ENCODE measurements at regions not wholly inside any gene's neighbourhood (a gene's known extent, or its start where the extent isn't known, plus 50 kb on each side); places are given as distances from the start of the nearest gene placed in this dataset.

- no peak for DNase-seq
Observed at GRCh38 chr14:96617635-96618034, 115.5 kb downstream of the PAPOLA start.

DNA sequence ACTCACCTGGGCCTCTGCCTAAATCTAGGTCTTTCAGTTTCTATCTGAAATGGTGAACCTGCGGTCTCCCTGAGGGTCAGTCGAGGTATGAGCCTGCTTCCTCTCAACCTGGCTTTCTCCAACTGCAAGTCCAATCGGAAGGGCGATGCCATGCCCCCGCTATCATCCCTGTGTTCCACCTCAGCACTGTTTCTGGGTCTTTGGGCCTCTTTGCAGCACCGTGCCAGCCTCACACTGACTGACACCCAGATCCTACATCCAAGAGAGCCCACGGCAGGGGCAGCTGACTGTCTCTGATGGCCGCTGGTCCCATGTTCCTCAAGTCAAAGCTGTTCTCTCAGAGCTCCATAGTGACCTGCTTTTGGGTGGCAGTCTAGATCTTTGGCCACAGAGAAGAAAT is 120.7 kb downstream of the PAPOLA start:
- no peak for DNase-seq

DNA sequence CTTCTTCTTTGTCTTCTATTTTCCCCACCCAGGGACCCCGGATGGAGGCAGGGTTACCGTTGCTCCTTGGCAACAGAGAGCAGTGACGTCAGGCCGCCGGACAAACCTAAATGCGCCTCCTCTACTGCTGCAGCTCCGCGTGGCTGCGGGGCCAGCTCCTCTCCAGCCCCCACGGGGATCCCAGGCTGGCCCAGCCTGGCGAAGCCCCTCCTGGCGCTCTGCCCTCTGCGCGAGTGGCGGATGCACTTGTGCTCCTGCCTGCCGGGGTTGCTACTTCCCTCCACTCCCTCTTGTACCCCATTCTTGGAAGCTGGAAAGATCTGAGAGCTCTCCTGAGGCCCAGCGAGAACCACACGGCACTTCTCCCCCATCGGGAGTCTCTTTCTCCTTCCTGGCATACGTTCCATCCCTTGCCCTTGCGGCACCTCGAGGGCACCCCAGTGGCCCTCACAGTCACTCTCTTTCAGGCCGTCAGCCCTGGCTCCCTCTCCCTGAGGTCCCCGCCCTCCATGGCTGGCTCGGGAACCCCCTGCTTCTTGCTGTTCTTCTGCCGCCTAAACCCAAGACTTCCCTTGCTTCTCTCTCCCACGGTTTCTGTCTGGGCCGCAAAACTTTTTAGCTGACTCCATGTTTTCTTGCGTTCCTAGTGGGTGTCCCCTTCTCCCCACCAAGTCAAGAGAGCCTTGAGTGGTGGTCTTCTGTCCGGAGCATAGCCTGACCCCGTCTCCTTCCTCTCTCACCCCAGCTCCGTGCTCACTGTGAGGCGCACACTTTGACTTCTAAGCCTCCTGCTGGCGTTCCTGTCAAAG is 121.7 kb downstream of the PAPOLA start:
- DNase-seq, result no peak

DNA sequence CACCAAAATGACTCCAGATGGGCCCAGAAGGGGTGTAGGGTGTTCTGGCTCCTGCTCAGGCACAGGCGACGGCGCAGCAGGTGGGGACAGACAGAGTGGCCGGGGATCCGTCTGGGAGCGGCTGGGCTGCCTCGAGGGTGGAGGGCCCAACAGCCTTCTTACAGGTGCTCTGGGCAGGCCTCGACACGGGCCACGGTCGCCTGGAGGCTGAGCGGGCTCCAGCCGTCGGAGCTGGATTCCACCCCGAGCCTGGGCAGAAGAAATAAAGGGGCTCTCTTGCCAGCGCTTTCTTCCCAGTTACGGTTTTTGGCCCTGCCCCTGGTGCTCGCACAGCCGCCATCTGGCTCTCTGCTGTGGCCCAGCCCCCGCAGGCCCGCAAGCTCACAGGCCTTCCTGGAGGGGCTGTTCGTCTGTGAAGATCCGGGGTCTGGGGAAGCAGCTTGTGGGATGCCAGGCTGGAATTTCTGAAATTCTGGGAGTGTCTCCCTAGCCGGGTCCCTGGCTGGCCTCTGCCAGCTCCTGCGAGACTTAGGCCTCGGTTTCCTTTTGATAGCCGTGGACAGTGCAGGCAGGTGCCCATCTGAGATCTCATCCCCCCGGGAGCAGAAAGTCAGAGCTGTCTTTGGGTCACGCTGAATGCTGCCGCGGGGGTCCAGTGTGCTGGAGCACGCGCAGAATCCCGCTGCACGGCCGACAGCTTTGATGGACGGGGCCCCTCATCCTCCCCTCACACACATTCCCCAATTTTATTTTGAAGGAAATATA is 122.7 kb downstream of the PAPOLA start:
- no peak for DNase-seq

DNA sequence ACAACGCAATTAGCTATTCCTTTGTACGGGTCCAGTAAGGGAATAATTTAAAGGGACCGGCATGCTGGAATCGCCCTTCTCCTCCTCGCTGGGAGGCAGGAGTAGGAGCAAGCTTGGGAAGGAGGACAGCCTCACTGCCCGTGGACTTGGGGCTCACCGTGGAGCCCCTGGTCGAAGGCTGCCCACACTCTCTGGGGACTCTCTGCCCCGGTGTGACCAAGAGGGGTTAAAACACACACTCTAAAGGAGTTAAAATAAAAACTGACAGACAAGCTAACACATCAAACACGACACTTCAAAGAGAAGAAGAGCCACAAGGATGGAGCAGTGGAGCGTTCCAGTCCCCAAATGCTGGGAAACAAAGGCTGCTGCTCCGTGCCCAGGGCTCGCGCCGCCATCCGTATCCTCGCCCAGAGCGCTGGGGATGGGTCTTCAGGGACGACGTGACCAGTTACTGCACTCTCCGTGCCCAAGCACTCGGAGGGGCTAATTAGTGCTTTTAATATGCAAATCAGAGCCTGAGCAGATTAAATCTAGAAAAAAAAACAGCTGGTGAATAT is 123.3 kb downstream of the PAPOLA start:
- DNase-seq, result no peak

DNA sequence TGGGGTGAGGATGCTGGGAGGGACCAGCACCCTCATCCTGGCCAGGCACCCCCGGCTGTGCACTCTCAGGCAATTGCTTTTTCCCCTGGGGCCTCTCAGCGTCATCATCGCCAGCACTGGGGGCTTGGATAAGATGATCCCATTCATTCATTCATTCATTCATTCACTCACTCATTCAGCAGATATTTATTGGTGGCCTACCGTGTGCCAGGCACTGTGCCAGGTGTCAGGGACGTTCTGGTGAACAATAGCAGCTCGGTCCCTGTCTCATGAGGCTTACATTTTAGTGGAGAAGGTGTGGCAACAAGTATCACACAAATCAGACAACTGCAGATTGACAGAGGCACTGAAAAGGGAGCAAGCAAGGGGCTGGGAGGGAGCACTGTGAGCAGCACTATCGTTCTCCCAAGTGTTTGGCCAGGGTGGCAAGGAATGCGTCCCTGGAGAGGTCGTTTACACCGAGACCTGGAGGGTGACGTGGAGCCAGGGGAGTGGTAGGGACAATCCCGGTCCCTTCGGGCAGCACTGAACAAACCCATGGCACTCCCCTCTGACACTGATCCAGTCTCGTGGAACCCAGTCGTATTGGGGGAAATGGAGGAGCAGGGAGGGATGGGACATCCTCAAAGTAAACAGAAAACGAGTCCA is 124.1 kb downstream of the PAPOLA start:
- DNase-seq, result no peak

GRCh38 chr14:96626916-96627315 is 124.7 kb downstream of the PAPOLA start:
- no peak for DNase-seq

DNA sequence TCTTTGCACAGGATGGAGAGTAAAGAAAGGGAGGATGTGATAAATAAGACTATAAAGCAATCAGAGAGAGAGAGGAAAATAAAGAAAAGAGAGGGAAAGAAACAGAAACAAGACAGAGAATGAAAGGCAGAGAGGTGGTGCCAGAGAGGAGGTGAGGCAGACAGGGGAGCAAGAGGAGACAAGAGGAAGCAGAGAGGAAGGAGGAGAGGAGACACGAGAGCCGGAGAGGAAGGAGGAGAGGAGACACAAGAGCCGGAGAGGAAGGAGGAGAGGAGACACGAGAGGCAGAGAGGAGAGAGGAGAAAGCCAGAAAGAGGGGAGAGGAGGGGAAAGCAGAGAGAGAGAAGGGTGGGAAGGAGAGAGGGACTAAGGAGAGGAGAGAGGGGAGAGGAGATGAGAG is 125.2 kb downstream of the PAPOLA start:
- DNase-seq, result no peak

DNA sequence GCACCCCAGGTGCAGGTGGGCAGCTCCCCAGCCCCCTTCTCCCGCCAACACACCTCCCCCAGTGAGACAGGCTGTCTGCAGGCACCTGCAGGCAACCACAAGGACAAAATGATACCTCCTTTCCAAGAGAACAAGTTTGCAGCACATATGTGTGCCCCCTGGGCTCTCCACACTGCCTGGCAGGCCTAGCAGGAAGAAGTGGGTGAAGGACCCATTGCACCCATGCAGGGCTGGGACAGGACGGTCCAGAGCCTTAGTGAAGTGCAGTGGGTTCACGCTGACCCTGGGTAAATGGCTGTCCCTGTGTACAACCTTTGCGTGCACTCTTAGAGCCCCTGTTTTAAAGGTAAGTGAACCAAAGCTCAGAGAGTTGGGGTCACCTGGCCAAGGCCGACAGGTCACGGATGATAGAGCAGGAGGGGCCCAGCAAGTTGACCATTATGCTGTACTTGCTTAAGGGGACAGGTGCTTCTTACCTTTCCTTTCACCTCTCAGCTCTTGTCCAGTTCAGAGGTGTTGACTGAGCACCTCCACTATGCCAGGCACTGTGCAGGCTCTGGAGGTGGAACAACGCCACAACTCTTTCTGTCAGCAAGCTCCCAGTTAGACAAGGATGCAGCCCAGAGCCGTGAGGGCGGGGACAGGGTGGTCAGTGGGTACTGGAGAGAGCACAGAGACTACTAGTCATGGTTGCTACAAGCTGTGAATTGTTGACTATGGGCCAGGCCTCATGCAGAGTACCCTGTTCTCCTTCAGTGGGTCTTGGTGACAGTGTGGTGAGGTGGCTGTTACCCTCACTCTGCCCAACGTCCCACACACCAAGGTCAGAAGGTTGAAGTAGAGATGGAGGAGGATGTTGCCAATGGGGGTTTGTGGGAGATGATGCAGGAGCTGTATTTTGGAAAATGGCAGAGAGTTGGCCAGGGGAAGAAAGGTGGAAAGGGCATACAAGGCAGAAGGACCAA is 125.9 kb downstream of the PAPOLA start:
- DNase-seq, result no peak

GRCh38 chr14:96629082-96629481 is 126.9 kb downstream of the PAPOLA start:
- no peak for DNase-seq

DNA sequence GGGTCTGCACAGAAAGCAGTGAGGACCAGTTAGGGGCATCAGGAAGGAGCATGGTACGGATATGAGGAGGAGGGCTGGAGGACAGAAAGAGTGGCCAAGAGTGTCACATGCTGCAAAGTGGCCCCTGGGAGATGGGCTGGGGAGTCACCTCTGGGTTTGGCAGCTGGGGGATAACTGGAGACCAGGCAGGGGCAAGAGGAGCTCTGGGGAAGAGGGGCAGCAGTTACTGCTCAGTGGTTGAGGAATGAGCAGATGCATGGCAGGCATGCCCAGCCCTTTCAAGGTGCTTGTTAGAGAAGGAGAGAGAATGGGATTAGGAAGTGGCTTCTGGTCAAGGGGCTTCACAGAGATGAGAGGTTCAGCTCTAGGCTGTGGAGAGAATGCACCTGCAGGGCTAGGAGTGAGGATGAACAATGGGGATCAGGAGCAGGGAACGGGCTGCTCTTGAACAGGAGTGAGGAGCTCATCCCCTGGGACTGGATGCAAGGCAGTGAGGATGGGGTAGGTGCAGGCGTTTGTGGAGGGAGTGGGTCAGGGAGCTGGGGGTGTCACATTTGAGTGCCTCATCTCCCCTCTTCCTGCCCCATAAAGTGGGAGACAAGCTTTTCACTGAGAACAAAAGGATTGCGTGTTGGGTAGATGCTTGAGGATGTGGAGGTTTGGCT is 127.5 kb downstream of the PAPOLA start:
- DNase-seq, result no peak

GRCh38 chr14:96630281-96630680 is 128.1 kb downstream of the PAPOLA start:
- DNase-seq, result no peak

- no peak for DNase-seq
Observed at GRCh38 chr14:96631030-96631429, 128.8 kb downstream of the PAPOLA start.

DNA sequence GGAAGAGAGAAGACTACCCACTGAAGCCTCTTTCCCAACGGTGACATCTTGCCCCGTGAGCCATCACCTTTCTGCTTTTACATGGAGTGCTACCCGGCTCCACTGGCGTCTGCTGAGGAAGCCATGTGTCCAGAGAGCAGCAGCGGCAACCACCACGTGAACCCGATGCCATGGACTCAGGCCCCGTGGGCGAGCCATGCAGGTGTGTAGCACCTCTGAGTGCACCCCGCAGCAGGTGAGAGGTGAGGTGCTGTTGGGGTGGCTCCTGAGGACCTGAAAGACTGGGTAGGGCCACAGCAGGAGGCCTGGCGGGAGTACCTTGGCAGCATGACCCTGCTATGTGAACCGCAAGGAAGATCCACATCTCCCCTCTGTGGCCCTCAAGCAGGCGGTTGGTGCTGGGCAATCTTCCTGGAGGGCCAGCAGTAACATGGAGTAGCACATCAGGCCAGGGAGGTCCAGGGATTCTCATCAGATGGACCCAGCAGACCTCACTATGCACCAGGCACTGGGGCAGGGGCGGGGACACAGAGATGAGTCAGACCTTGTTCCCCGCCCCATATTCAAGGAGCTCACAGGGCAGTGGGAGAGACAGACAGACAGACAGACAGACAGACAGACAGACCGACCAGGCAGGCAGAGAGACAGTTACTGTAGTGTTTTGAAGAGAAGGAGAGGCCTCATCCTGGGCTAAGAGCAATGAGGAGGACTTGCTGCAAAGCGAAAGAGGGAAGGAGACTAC is 129.6 kb downstream of the PAPOLA start:
- DNase-seq, result no peak

GRCh38 chr14:96632363-96632758 is 130.2 kb downstream of the PAPOLA start:
- DNase-seq, result no peak

- no peak for DNase-seq
Observed at GRCh38 chr14:96633096-96633495, 130.9 kb downstream of the PAPOLA start.

GRCh38 chr14:96634481-96634880 is 132.3 kb downstream of the PAPOLA start:
- DNase-seq, result no peak

- DNase-seq, result no peak
Observed at GRCh38 chr14:96634896-96635295, 132.7 kb downstream of the PAPOLA start.

GRCh38 chr14:96635850-96636249 is 133.7 kb downstream of the PAPOLA start:
- no peak for DNase-seq

DNA sequence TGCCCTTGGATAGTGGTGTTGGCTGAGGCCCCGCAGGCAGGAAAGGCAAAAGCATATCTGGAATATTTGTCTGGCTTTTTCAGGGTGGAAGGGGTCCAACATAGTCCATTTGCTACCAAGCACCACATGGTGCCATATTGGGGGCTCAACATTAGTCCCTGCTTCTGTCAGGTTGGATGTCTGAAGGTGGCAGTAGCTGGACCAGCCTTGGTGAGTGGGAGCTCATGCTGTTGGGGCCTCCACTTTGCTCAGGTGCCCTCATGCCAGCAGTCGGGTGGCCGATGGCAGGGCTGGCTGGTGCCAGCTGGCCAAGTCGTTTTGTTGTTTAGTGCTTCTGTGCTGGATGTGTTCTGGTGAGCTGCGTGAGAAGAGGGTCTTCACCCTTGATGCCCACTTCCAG is 135.3 kb downstream of the PAPOLA start:
- DNase-seq, result no peak
